Loucy (cell line): ENCODE measurements at regions not wholly inside any gene's neighbourhood (a gene's known extent, or its start where the extent isn't known, plus 50 kb on each side); places are given as distances from the start of the nearest gene placed in this dataset.

Experiments used
- H2AFZ ChIP-seq: fragments of 200-600 bp; sonication (generic); 2 replicates; pipeline ENCODE4 v1.6.0; 2016; ENCODE audit warnings: antibody characterized with exemption, mild to moderate bottlenecking, low read length, moderate library complexity
- H3F3A ChIP-seq: fragments of 200-600 bp; 2 replicates; pipeline ENCODE4 v1.6.0; 2016; ENCODE audit warnings: antibody characterized with exemption, low read depth, mild to moderate bottlenecking
- H3K27me3 ChIP-seq: fragments of 200-600 bp; sonication (generic); 2 replicates; pipeline ENCODE4 v1.6.1; 2014; ENCODE audit warnings: low read length, mild to moderate bottlenecking; ENCODE audit not compliant: insufficient read depth, poor library complexity, severe bottlenecking
- H3K36me3 ChIP-seq: fragments of 200-600 bp; sonication (generic); 2 replicates; pipeline ENCODE4 v1.6.1; 2016; ENCODE audit warnings: low read length; ENCODE audit not compliant: insufficient read depth
- H3K4me1 ChIP-seq: fragments of 200-600 bp; sonication (generic); 2 replicates; pipeline ENCODE4 v1.5.1; 2014; ENCODE audit warnings: low read length, mild to moderate bottlenecking; ENCODE audit not compliant: insufficient read depth, poor library complexity, severe bottlenecking
- H3K4me2 ChIP-seq: fragments of 200-600 bp; sonication (generic); 2 replicates; pipeline ENCODE4 v1.6.0; 2014; ENCODE audit warnings: antibody characterized with exemption, low read length, low read depth, mild to moderate bottlenecking; ENCODE audit not compliant: poor library complexity, severe bottlenecking
- H3K4me3 ChIP-seq: fragments of 200-600 bp; sonication (generic); 2 replicates; pipeline ENCODE4 v1.5.1; 2014; ENCODE audit warnings: low read length, mild to moderate bottlenecking, mixed read lengths; ENCODE audit not compliant: poor library complexity, severe bottlenecking
- H3K79me2 ChIP-seq: fragments of 200-600 bp; sonication (generic); 2 replicates; pipeline ENCODE4 v1.6.1; 2014; ENCODE audit warnings: low read length; ENCODE audit not compliant: insufficient read depth
- H3K9ac ChIP-seq: fragments of 200-600 bp; sonication (generic); 2 replicates; pipeline ENCODE4 v1.6.0; 2014; ENCODE audit warnings: mild to moderate bottlenecking, low read depth, low read length, moderate library complexity; ENCODE audit not compliant: poor library complexity, severe bottlenecking
- H3K9me2 ChIP-seq: fragments of 200-600 bp; sonication (generic); replicated peaks from 2 replicates; pipeline ENCODE4 v1.6.1; 2016; ENCODE audit warnings: low read depth, low read length, mixed read lengths
- H3K9me3 ChIP-seq: fragments of 200-600 bp; sonication (generic); 2 replicates; pipeline ENCODE4 v1.6.1; 2014; ENCODE audit warnings: mild to moderate bottlenecking, antibody characterized with exemption, low read length, low read depth; ENCODE audit not compliant: insufficient read depth
- H4K20me1 ChIP-seq: fragments of 200-600 bp; sonication (generic); 2 replicates; pipeline ENCODE4 v1.6.0; 2014; ENCODE audit warnings: antibody characterized with exemption, low read length, mild to moderate bottlenecking; ENCODE audit not compliant: insufficient read depth, poor library complexity, severe bottlenecking
- CTCF ChIP-seq: fragments of 200-600 bp; sonication (generic); conservative IDR thresholded peaks from 2 replicates; pipeline ENCODE4 v1.5.1; 2014; ENCODE audit warnings: mild to moderate bottlenecking, antibody characterized with exemption, low read length
- EZH2phosphoT487 ChIP-seq: fragments of 200-600 bp; IDR thresholded peaks from 2 replicates; pipeline ENCODE4 v1.6.1; 2018; ENCODE audit warnings: antibody characterized with exemption, mild to moderate bottlenecking, moderate library complexity, borderline replicate concordance

DNA sequence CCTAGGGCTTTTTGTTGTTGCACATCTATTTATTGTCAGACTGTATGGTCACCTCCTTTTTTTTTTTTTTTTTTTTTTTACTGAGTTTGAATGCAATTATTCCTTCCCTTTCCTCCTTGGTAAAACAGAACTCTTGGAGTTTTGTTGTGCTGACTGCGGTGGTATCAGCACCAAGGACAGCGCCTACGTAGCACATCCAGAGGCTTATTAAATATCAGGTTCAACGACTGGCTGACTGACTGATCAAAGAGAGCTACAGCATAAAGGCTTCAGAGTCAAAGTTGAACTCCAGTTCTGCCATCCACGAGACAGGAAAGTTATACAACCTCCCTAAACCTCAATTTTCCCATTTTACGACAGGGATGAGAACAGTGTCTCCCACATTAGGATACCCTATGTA, 86.1 kb upstream of the RBFOX1 start:
- no peaks in the 10 kb centered on the region for H3K36me3 ChIP-seq
- H3K9ac ChIP-seq: no peak overlapping the region
- TF ChIP-seq CTCF: no peak
- TF ChIP-seq EZH2phosphoT487: no peak
- no peak overlapping the region for H3K4me3 ChIP-seq
- no peaks in the 10 kb centered on the region for H3K9me3 ChIP-seq
- no peaks in the 10 kb centered on the region for H3K4me1 ChIP-seq
- H3K79me2 ChIP-seq: no peaks in the 10 kb centered on the region
- H3K4me2 ChIP-seq: no peak overlapping the region
- H3K9me2 ChIP-seq: no peaks in the 10 kb centered on the region
- H2AFZ ChIP-seq: no peak overlapping the region
- H4K20me1 ChIP-seq: no peaks in the 10 kb centered on the region
- no peaks in the 10 kb centered on the region for H3F3A ChIP-seq
- H3K27me3 ChIP-seq: no peaks in the 10 kb centered on the region

DNA sequence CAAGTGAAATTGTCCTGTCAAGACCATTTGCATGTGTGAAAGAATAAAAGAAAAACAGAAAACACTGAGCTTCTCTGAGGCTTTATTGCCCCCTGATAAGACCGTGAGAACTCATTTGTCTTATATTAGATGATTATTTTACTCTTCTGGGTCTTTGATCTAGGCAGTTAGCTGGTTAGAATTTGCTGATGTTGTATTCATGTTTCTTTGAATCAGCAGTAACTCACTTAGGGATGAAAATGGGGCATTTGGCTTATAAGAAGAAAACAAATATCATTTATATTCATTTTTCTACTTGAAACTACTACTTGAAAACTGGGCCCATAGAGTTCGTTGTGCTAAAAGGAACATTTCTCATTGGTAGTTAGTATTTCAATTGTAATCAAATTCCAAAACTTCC, 93.1 kb upstream of the RBFOX1 start:
- Histone ChIP-seq H3K27me3 (no peaks in the 10 kb centered on the region), H3K9ac (no peak overlapping the region), H4K20me1 (no peaks in the 10 kb centered on the region), H3K9me2 (no peaks in the 10 kb centered on the region), H3K4me2 (no peak overlapping the region), H3K4me3 (no peak overlapping the region), H2AFZ (no peak overlapping the region), H3F3A (no peaks in the 10 kb centered on the region), H3K4me1 (no peaks in the 10 kb centered on the region), H3K36me3 (no peaks in the 10 kb centered on the region), H3K9me3 (no peaks in the 10 kb centered on the region), H3K79me2 (no peaks in the 10 kb centered on the region)
- no peak for TF ChIP-seq EZH2phosphoT487
- TF ChIP-seq CTCF: no peak

DNA sequence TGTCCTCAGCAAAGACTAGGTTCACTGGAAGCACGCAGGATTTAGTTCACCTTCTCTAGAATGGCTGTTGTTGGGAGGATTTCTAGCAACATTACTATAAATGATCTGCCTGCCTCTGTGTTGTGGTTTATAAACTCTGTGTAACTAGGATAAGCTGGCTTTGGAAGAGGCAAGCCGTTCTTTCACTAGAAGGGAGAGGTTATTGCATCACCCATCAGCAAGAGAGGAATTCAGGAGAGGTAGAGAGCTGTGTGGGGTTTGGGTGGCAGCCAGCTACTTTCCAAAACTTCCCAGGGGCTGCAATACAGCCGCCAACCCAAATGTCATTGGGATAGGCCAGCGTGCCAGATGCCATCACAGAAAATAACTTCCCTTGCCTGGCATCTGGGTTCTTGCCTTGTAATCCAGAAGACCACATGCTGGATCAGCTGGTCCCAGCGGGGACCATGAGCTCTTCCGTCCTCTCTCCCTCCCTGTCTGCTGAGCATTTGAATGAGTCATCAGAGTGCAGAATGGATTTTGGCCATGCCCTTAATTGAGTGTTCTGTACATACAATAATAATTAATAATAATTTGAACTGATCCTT, 95.7 kb upstream of the RBFOX1 start:
- H3K4me1 ChIP-seq: no peaks in the 10 kb centered on the region
- H3K4me3 ChIP-seq: no peak overlapping the region
- no peaks in the 10 kb centered on the region for H3K9me2 ChIP-seq
- H3K27me3 ChIP-seq: no peaks in the 10 kb centered on the region
- TF ChIP-seq CTCF (no peak), EZH2phosphoT487 (no peak)
- no peaks in the 10 kb centered on the region for H3F3A ChIP-seq
- H3K4me2 ChIP-seq: no peak overlapping the region
- H3K79me2 ChIP-seq: no peaks in the 10 kb centered on the region
- H3K9me3 ChIP-seq: no peaks in the 10 kb centered on the region
- H4K20me1 ChIP-seq: no peaks in the 10 kb centered on the region
- H3K9ac ChIP-seq: no peak overlapping the region
- H3K36me3 ChIP-seq: no peaks in the 10 kb centered on the region
- H2AFZ ChIP-seq: no peak overlapping the region
